Liver (tissue), 3 donors: ENCODE measurements at regions not wholly inside any gene's neighbourhood (a gene's known extent, or its start where the extent isn't known, plus 50 kb on each side); places are given as distances from the start of the nearest gene placed in this dataset.

Experiments used
- CTCF ChIP-seq: fragments of 150-350 bp; IDR thresholded peaks from 2 replicates; pipeline ENCODE4 v1.5.1; 2017; ENCODE audit warnings: improper control_type of control experiment, low read depth, low read length; ENCODE audit not compliant: missing input control
- GABPA ChIP-seq, 2 donors: IDR thresholded peaks in 1 of 2; conservative IDR thresholded peaks in 1 of 2; 2 replicates each; pipeline ENCODE4 v1.6.1; 2016; ENCODE audit warnings: antibody characterized with exemption in 2 of 2, mild to moderate bottlenecking in 1 of 2, moderate library complexity in 1 of 2
- RAD21 ChIP-seq, 2 donors: IDR thresholded peaks; 2 replicates each; pipeline ENCODE4 v1.6.1; 2016; ENCODE audit warnings: antibody characterized with exemption in 2 of 2, mild to moderate bottlenecking in 2 of 2
- TAF1 ChIP-seq: conservative IDR thresholded peaks from 2 replicates; pipeline ENCODE4 v1.6.1; 2016; ENCODE audit warnings: antibody characterized with exemption, mild to moderate bottlenecking
- YY1 ChIP-seq: IDR thresholded peaks from 2 replicates; pipeline ENCODE4 v1.6.1; 2016; ENCODE audit warnings: antibody characterized with exemption, mild to moderate bottlenecking
- TF ChIP-seq, protein P1 (sequence below): IDR thresholded peaks from 2 replicates; pipeline ENCODE4 v1.6.1; 2016; ENCODE audit warnings: antibody characterized with exemption
- donor health status: healthy.
- donor health status: healthy.

- TF ChIP-seq CTCF, result no peak
- TF ChIP-seq, protein P1, sequence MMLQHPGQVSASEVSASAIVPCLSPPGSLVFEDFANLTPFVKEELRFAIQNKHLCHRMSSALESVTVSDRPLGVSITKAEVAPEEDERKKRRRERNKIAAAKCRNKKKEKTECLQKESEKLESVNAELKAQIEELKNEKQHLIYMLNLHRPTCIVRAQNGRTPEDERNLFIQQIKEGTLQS, result no peak
- no peak for TF ChIP-seq RAD21 (IDR thresholded peaks at IDR 0.05)
- no peak for TF ChIP-seq GABPA (IDR thresholded peaks at IDR 0.05 in 1 of 2, conservative IDR thresholded peaks at IDR 0.05 in 1 of 2)
- TF ChIP-seq TAF1, result no peak
- no peak for TF ChIP-seq YY1
These were observed 189.9 kb upstream of the GALNT5 start for GRCh38 chr2:157067562-157067961.
